ENCODE measurements at regions not wholly inside any gene's neighbourhood (a gene's known extent, or its start where the extent isn't known, plus 50 kb on each side); places are given as distances from the start of the nearest gene placed in this dataset.

- 86% methylated on average over 3 of the region's 3 CpGs for WGBS
- no peak overlapping the region for H3K4me3 ChIP-seq (ENCODE audit: low read depth in 1 of 3, low read length in 3 of 3)
- TF ChIP-seq RAD21 (IDR thresholded peaks at IDR 0.05) (no peak), HNF4G (IDR thresholded peaks at IDR 0.05) (no peak), RXRA (IDR thresholded peaks at IDR 0.05) (no peak), NR2F2 (IDR thresholded peaks at IDR 0.05) (no peak), YY1 (IDR thresholded peaks at IDR 0.05) (no peak), FOXA2 (IDR thresholded peaks at IDR 0.05) (no peak), TAF1 (conservative IDR thresholded peaks at IDR 0.05) (no peak), SP1 (IDR thresholded peaks at IDR 0.05) (no peak), JUND (IDR thresholded peaks at IDR 0.05) (no peak), HNF4A (conservative IDR thresholded peaks at IDR 0.05) (no peak), FOXA1 (IDR thresholded peaks at IDR 0.05) (no peak), CTCF (IDR thresholded peaks at IDR 0.05; ENCODE audit: low read depth, low read length, missing input control) (no peak), GABPA (IDR thresholded peaks at IDR 0.05 in 1 of 2, conservative IDR thresholded peaks at IDR 0.05 in 1 of 2) (no peak), REST (IDR thresholded peaks at IDR 0.05) (no peak), EGR1 (IDR thresholded peaks at IDR 0.05; ENCODE audit: low read depth in 2 of 2) (no peak)
- TF ChIP-seq, protein P1, sequence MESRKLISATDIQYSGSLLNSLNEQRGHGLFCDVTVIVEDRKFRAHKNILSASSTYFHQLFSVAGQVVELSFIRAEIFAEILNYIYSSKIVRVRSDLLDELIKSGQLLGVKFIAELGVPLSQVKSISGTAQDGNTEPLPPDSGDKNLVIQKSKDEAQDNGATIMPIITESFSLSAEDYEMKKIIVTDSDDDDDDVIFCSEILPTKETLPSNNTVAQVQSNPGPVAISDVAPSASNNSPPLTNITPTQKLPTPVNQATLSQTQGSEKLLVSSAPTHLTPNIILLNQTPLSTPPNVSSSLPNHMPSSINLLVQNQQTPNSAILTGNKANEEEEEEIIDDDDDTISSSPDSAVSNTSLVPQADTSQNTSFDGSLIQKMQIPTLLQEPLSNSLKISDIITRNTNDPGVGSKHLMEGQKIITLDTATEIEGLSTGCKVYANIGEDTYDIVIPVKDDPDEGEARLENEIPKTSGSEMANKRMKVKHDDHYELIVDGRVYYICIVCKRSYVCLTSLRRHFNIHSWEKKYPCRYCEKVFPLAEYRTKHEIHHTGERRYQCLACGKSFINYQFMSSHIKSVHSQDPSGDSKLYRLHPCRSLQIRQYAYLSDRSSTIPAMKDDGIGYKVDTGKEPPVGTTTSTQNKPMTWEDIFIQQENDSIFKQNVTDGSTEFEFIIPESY (IDR thresholded peaks at IDR 0.05): no peak
- TF ChIP-seq, protein P2, sequence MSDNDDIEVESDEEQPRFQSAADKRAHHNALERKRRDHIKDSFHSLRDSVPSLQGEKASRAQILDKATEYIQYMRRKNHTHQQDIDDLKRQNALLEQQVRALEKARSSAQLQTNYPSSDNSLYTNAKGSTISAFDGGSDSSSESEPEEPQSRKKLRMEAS (IDR thresholded peaks at IDR 0.05): no peak
- TF ChIP-seq, protein P3, sequence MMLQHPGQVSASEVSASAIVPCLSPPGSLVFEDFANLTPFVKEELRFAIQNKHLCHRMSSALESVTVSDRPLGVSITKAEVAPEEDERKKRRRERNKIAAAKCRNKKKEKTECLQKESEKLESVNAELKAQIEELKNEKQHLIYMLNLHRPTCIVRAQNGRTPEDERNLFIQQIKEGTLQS (IDR thresholded peaks at IDR 0.05): no peak
- no peaks in the 10 kb centered on the region for H3K9me3 ChIP-seq (ENCODE audit: control insufficient read depth in 4 of 4, low read length in 3 of 4)
- H3K27ac ChIP-seq (ENCODE audit: low read depth in 1 of 2, low read length in 2 of 2): no peak overlapping the region
- peaks cover 0 to 5% (median 1%) of the 10 kb centered on the region in 4 donors for H3K4me1 ChIP-seq (ENCODE audit: control insufficient read depth in 4 of 4, insufficient read depth in 4 of 4, low read length in 3 of 4)
- no peaks in the 10 kb centered on the region for H3K36me3 ChIP-seq (ENCODE audit: control insufficient read depth in 4 of 4, insufficient read depth in 3 of 4, low read depth in 1 of 4, low read length in 3 of 4)
- H3K9ac ChIP-seq (ENCODE audit: low read depth in 1 of 2, low read length in 2 of 2): no peak overlapping the region
- DNase-seq (ENCODE audit: low spot score): no peak
- no peaks in the 10 kb centered on the region for H3K27me3 ChIP-seq (ENCODE audit: control insufficient read depth in 4 of 4, insufficient read depth in 4 of 4, low read length in 3 of 4)
Measured at GRCh38 chr4:41373221-41373620, 116.5 kb downstream of the UCHL1 start.
